ENCODE measurements at regions not wholly inside any gene's neighbourhood (a gene's known extent, or its start where the extent isn't known, plus 50 kb on each side); places are given as distances from the start of the nearest gene placed in this dataset.

DNA sequence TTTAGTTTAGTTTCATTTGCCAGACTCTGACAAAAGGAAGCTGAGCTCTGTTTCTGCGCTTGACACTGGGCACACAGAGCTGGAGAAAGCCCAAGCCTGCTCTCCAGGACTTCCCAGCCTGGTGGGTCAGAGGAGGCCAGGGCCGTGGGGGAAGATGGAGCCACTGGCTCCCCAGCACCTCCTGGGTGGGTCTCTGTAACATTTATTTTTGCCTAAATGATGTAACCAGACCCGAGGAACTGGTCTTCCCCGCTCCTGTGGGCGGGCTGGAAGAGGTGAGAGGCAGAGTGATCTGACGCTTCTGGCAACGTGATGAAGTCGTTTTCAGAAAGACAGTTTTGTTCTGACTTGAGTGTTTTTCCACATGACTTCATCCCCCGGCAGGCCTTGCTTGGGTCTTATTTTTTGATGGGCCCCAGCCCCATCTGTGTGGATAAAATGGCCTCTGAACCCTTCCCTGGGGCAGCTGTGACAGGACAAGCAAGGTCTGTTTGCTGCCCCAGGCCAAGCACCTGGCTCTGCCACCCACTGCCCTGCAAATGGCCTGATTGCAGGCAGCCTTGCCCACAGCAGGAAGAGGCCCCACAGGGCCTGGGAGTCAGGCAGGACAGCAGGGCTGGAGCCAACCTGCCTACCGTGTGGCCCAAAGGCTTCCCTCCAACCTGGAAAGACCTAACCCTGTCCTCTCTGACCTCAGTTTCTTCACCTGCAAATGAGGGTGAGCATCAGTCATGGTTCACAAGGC is 304.9 kb upstream of the ZMIZ1 start:
- H3K9me3 ChIP-seq (ENCODE audit: control insufficient read depth, insufficient read depth, low read length): no peaks in the 10 kb centered on the region
- no peak overlapping the region for H3K4me3 ChIP-seq (ENCODE audit: low read depth, low read length)
- DNase-seq (ENCODE audit: low read depth, low spot score): no peak
- CTCF ChIA-PET: no interaction called here
- H3K27ac ChIP-seq (ENCODE audit: low read depth, low read length): no peak overlapping the region
- POLR2A ChIA-PET: interaction anchor here (0.5 kb wide), 1 partner anchor 9 kb away, joined by 3 read pairs; no protein-coding TSS in a partner anchor
- peaks cover 6% of the 10 kb centered on the region for H3K27me3 ChIP-seq (ENCODE audit: control insufficient read depth, insufficient read depth, low read length)
- TF ChIP-seq, protein P1, sequence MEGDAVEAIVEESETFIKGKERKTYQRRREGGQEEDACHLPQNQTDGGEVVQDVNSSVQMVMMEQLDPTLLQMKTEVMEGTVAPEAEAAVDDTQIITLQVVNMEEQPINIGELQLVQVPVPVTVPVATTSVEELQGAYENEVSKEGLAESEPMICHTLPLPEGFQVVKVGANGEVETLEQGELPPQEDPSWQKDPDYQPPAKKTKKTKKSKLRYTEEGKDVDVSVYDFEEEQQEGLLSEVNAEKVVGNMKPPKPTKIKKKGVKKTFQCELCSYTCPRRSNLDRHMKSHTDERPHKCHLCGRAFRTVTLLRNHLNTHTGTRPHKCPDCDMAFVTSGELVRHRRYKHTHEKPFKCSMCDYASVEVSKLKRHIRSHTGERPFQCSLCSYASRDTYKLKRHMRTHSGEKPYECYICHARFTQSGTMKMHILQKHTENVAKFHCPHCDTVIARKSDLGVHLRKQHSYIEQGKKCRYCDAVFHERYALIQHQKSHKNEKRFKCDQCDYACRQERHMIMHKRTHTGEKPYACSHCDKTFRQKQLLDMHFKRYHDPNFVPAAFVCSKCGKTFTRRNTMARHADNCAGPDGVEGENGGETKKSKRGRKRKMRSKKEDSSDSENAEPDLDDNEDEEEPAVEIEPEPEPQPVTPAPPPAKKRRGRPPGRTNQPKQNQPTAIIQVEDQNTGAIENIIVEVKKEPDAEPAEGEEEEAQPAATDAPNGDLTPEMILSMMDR (IDR thresholded peaks at IDR 0.05; ENCODE audit: low read depth, low read length): no peak

DNA sequence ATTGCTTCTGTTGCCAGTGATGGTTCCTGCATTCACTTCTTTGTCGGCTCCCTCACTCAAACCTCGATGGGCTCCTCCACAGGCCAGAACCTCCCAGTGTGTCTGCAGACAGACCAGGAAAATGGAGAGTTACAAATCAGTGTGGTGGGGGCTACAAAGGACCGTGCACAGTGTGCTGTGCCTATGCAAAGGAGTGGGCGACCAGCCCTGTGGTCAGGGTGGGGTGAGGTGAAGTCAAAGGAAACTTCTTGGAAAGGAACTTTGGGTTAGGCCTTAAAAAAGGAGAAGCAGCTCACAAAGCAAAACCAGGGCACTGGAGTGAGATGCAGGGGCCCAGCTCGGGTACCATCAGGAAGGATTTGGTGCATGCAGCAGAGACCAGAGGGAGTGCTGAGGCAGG is 304.3 kb upstream of the ZMIZ1 start:
- DNase-seq (ENCODE audit: low read depth, low spot score): no peak

DNA sequence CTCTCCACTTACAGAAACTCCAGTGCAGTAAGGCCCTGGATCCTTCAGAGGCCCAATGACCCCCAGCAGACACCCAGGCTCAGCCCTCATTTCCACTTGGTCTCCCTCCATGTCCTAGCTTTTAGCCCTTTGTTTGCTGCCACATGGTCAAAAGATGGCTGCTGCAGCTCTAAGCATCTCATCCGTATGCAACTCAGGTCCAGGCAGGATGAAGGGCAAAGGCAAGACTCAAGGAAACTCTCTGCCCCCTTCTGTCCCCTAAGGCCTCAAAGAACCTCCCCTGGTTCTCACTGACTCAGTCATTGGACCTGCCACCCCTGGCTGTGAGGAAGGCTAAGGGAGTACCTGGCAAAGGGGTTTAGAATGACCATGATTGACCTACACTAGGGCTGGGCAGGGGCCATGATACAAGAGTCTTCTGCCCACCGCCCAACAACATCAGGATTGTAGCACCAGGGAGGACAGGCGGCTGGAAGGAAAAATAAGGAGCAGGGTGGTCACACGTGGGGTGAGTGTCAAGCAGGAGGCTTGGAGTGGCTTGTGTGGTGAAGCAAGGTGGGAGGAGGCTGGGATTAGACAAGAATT is 303.8 kb upstream of the ZMIZ1 start:
- H3K27ac ChIP-seq (ENCODE audit: low read depth, low read length): no peak overlapping the region
- TF ChIP-seq, protein P1 (IDR thresholded peaks at IDR 0.05; ENCODE audit: low read depth, low read length): no peak
- no peak for DNase-seq (ENCODE audit: low read depth, low spot score)
- H3K4me3 ChIP-seq (ENCODE audit: low read depth, low read length): no peak overlapping the region
- POLR2A ChIA-PET: no interaction called here
- H3K27me3 ChIP-seq (ENCODE audit: control insufficient read depth, insufficient read depth, low read length): peaks cover 6% of the 10 kb centered on the region
- CTCF ChIA-PET: no interaction called here
- H3K9me3 ChIP-seq (ENCODE audit: control insufficient read depth, insufficient read depth, low read length): no peaks in the 10 kb centered on the region

More for the DNA sequence above, 304.3 kb upstream of the ZMIZ1 start:
- Histone ChIP-seq H3K9me3 (ENCODE audit: control insufficient read depth, insufficient read depth, low read length) (no peaks in the 10 kb centered on the region), H3K4me3 (ENCODE audit: low read depth, low read length) (no peak overlapping the region), H3K27ac (ENCODE audit: low read depth, low read length) (no peak overlapping the region), H3K27me3 (ENCODE audit: control insufficient read depth, insufficient read depth, low read length) (peaks cover 6% of the 10 kb centered on the region)
- POLR2A ChIA-PET: no interaction called here
- CTCF ChIA-PET: no interaction called here
- TF ChIP-seq, protein P1 (IDR thresholded peaks at IDR 0.05; ENCODE audit: low read depth, low read length): no peak

DNA sequence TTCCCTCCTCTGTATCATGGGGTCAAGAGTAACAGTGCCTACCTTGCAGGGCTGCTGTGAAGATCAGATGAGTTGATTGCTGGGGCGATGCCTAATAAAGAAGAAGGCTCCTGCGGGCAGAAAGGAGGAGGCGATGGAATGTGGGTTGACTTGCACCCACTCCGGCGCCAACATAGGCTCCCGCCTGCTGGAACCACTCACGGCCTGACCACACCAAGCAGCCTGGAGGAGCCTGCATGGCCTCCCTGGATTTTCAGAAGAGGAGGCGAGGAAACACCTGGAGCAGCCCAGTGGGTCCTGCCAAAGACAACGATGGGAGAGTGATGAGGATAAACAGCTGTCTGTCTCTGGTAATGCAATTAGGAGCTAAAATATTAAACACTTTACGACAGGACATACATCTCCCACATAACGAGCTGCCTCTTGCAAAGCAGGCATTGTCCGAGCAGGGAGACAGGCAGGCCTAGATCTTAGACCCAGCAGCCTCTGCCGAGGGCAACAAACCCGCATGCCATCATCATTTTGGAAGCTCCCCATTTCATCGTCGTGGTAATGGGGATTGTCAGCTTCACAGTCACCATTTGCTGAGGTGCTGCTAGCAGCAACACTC is 302.9 kb upstream of the ZMIZ1 start:
- TF ChIP-seq, protein P1 (IDR thresholded peaks at IDR 0.05; ENCODE audit: low read depth, low read length): no peak
- Histone ChIP-seq H3K27ac (ENCODE audit: low read depth, low read length) (no peak overlapping the region), H3K9me3 (ENCODE audit: control insufficient read depth, insufficient read depth, low read length) (no peaks in the 10 kb centered on the region), H3K27me3 (ENCODE audit: control insufficient read depth, insufficient read depth, low read length) (peaks cover 6% of the 10 kb centered on the region), H3K4me3 (ENCODE audit: low read depth, low read length) (no peak overlapping the region)
- ChIA-PET POLR2A (no interaction called here), CTCF (interaction anchor here (0.6 kb wide), 1 partner anchor 527 kb away, joined by 5 read pairs; no protein-coding TSS in a partner anchor)
- DNase-seq (ENCODE audit: low read depth, low spot score): no peak

DNA sequence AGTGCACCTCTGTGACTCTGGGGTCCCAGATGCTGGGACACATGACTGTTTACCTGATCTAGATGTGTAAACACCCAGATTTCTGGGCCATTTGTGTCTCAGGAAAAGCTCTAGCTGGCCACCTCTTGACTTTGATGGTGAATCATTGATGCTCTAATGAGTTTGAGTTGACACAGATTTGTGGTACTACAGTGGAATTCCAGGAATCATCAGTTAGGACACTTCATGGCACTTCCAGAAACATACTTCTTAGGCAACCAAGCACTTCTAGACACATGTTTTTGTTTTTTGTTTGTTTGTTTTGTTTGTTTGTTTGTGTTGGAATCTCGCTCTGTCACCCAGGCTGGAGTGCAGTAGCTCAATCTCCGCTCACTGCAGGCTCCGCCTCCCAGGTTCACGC is 302.2 kb upstream of the ZMIZ1 start:
- POLR2A ChIA-PET: no interaction called here

More for the DNA sequence above, 302.2 kb upstream of the ZMIZ1 start:
- Histone ChIP-seq H3K27ac (ENCODE audit: low read depth, low read length) (no peak overlapping the region), H3K27me3 (ENCODE audit: control insufficient read depth, insufficient read depth, low read length) (peaks cover 6% of the 10 kb centered on the region), H3K4me3 (ENCODE audit: low read depth, low read length) (no peak overlapping the region), H3K9me3 (ENCODE audit: control insufficient read depth, insufficient read depth, low read length) (no peaks in the 10 kb centered on the region)
- TF ChIP-seq, protein P1 (IDR thresholded peaks at IDR 0.05; ENCODE audit: low read depth, low read length): no peak
- DNase-seq (ENCODE audit: low read depth, low spot score): no peak
- CTCF ChIA-PET: interaction anchor here (0.6 kb wide), 1 partner anchor 527 kb away, joined by 5 read pairs; no protein-coding TSS in a partner anchor
